ENCODE measurements at regions not wholly inside any gene's neighbourhood (a gene's known extent, or its start where the extent isn't known, plus 50 kb on each side); places are given as distances from the start of the nearest gene placed in this dataset.
"Not testable (repeated sequence)": the region's sequence is repeated elsewhere in the genome, so short reads cannot be mapped to it uniquely, and the experiment has no call there.

- DNase-seq (ENCODE audit: low read depth): no peak
Measured at GRCh38 chr2:109690822-109691541, 76.8 kb downstream of the SOWAHC start.

- DNase-seq (ENCODE audit: low read depth): no peak
Measured at GRCh38 chr2:109692013-109692743, 78.0 kb downstream of the SOWAHC start.

- DNase-seq (ENCODE audit: low read depth): not testable (repeated sequence)
Measured at GRCh38 chr2:109692831-109693230, 78.7 kb downstream of the SOWAHC start.

- not testable (repeated sequence) for DNase-seq (ENCODE audit: low read depth)
Measured at GRCh38 chr2:109693292-109693691, 79.1 kb downstream of the SOWAHC start.

GRCh38 chr2:109694190-109694589, 80.0 kb downstream of the SOWAHC start:
- DNase-seq (ENCODE audit: low read depth): no peak

- no peak for DNase-seq (ENCODE audit: low read depth)
Measured at GRCh38 chr2:109695290-109695689, 81.1 kb downstream of the SOWAHC start.

GRCh38 chr2:109699646-109700045, 85.5 kb downstream of the SOWAHC start:
- no peak for DNase-seq (ENCODE audit: low read depth)

GRCh38 chr2:109700680-109701274, 86.6 kb downstream of the SOWAHC start:
- DNase-seq (ENCODE audit: low read depth): no peak

GRCh38 chr2:109701362-109701761, 87.2 kb downstream of the SOWAHC start:
- DNase-seq (ENCODE audit: low read depth): no peak

- no peak for DNase-seq (ENCODE audit: low read depth)
Measured at GRCh38 chr2:109702250-109702985, 88.3 kb downstream of the SOWAHC start.

- no peak for DNase-seq (ENCODE audit: low read depth)
Measured at GRCh38 chr2:109703077-109703476, 88.9 kb downstream of the SOWAHC start.

- DNase-seq (ENCODE audit: low read depth): no peak
Measured at GRCh38 chr2:109703798-109704197, 89.6 kb downstream of the SOWAHC start.

GRCh38 chr2:109707281-109708147, 86.6 kb upstream of the RGPD5 start:
- no peak for DNase-seq (ENCODE audit: low read depth)

- DNase-seq (ENCODE audit: low read depth): no peak
Measured at GRCh38 chr2:109710505-109711229, 83.4 kb upstream of the RGPD5 start.

GRCh38 chr2:109711230-109712122, 82.6 kb upstream of the RGPD5 start:
- DNase-seq (ENCODE audit: low read depth): no peak

GRCh38 chr2:109712123-109712449, 82.0 kb upstream of the RGPD5 start:
- no peak for DNase-seq (ENCODE audit: low read depth)

- no peak for DNase-seq (ENCODE audit: low read depth)
Measured at GRCh38 chr2:109712746-109713145, 81.4 kb upstream of the RGPD5 start.

- DNase-seq (ENCODE audit: low read depth): no peak
Measured at GRCh38 chr2:109715313-109715805, 78.7 kb upstream of the RGPD5 start.

- not testable (repeated sequence) for DNase-seq (ENCODE audit: low read depth)
Measured at GRCh38 chr2:109716596-109716995, 77.5 kb upstream of the RGPD5 start.
